Stimulated activated memory B cell treated with anti-CD40 and anti-IgM and Interleukin-4, amounts not matched to agents 10 μg/mL and 1 μg/mL and 100 μg/mL, for 72 hours (primary cell): ENCODE measurements at regions not wholly inside any gene's neighbourhood (a gene's known extent, or its start where the extent isn't known, plus 50 kb on each side); places are given as distances from the start of the nearest gene placed in this dataset.

ENCODE experiments used
- ATAC-seq: fragments of 150-1000 bp; cut with Tn5 transposase; 2 replicates; pipeline ENCODE4 v1.10.0; 2021
- H3K27ac Mint-ChIP-seq: one replicate; pipeline ENCODE4 v1.8.0; 2022; ENCODE audit warnings: mild to moderate bottlenecking, mixed read lengths
- H3K27me3 Mint-ChIP-seq: one replicate; pipeline ENCODE4 v1.8.0; 2022; ENCODE audit warnings: mixed read lengths
- H3K36me3 Mint-ChIP-seq: one replicate; pipeline ENCODE4 v1.8.0; 2022; ENCODE audit warnings: mixed read lengths
- H3K4me1 Mint-ChIP-seq: one replicate; pipeline ENCODE4 v1.8.0; 2022; ENCODE audit warnings: mixed read lengths
- H3K4me3 Mint-ChIP-seq: one replicate; pipeline ENCODE4 v1.8.0; 2022; ENCODE audit warnings: mild to moderate bottlenecking, moderate library complexity, mixed read lengths
- H3K9me3 Mint-ChIP-seq: one replicate; pipeline ENCODE4 v1.8.0; 2022; ENCODE audit warnings: mixed read lengths

GRCh38 chr6:79796197-79796596 lies 151.2 kb downstream of the ELOVL4 start:
- peaks cover 8% of the 10 kb centered on the region for H3K27me3 Mint-ChIP-seq
- ATAC-seq, result no peak
- H3K36me3 Mint-ChIP-seq, result no peaks in the 10 kb centered on the region
- no peak overlapping the region for H3K27ac Mint-ChIP-seq
- no peaks in the 10 kb centered on the region for H3K4me1 Mint-ChIP-seq
- no peak overlapping the region for H3K4me3 Mint-ChIP-seq
- H3K9me3 Mint-ChIP-seq, result no peaks in the 10 kb centered on the region

DNA sequence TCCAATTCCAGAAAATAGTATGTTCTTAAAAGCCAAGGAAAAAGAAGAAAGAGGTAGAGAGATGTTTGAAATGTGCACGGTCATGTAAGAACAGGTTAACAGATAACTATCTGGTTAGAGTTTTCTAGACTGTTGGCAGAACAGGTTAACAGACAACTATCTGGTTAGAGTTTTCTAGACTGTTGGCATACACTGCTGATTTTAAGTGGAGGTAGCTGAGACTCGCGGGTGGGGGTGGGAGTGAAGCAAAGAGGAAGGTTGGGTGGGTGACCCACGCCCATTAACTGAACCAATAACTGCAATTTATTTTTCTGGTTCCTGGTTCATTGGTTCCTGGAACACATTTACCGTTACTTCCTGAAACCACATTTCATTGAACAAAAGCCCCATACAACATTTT lies 157.5 kb downstream of the ELOVL4 start:
- Mint-ChIP-seq H3K4me1 (no peaks in the 10 kb centered on the region), H3K4me3 (no peak overlapping the region), H3K9me3 (no peaks in the 10 kb centered on the region), H3K27ac (no peak overlapping the region), H3K27me3 (no peaks in the 10 kb centered on the region), H3K36me3 (no peaks in the 10 kb centered on the region)
- ATAC-seq, result no peak

DNA sequence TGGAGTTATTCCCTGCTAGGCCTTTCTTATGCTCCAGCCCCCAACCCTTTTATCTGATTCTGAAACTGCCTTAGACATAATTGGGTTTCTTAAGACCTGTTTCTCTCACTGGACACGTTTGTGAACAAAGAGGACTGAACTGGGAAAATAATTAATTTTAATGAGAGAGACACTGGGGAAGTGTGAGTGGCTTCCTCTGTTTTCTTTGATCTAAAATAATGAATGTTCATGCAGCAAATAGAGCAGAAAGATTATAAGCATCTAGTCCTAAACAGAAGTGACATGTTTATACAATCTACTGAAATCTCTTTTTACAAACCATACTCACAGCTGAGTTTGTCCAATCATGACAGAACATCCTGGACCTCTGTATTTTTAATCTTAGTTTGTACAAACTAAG lies 157.6 kb downstream of the SH3BGRL2 start:
- Mint-ChIP-seq H3K27ac (no peak overlapping the region), H3K27me3 (no peaks in the 10 kb centered on the region), H3K9me3 (no peaks in the 10 kb centered on the region), H3K36me3 (no peaks in the 10 kb centered on the region), H3K4me1 (no peaks in the 10 kb centered on the region), H3K4me3 (no peak overlapping the region)
- no peak for ATAC-seq

- ATAC-seq, result no peak
- Mint-ChIP-seq H3K4me1 (no peaks in the 10 kb centered on the region), H3K27ac (no peak overlapping the region), H3K27me3 (no peaks in the 10 kb centered on the region), H3K36me3 (no peaks in the 10 kb centered on the region), H3K9me3 (no peaks in the 10 kb centered on the region), H3K4me3 (no peak overlapping the region)
Observed at GRCh38 chr6:79787626-79788025, 156.5 kb downstream of the SH3BGRL2 start.

GRCh38 chr6:79784395-79784753 lies 153.2 kb downstream of the SH3BGRL2 start:
- no peaks in the 10 kb centered on the region for H3K36me3 Mint-ChIP-seq
- ATAC-seq, result no peak
- no peak overlapping the region for H3K4me3 Mint-ChIP-seq
- no peaks in the 10 kb centered on the region for H3K4me1 Mint-ChIP-seq
- no peaks in the 10 kb centered on the region for H3K27me3 Mint-ChIP-seq
- H3K9me3 Mint-ChIP-seq, result no peaks in the 10 kb centered on the region
- H3K27ac Mint-ChIP-seq, result no peak overlapping the region

- Mint-ChIP-seq H3K27me3 (no peaks in the 10 kb centered on the region), H3K27ac (no peak overlapping the region), H3K4me3 (no peak overlapping the region), H3K9me3 (no peaks in the 10 kb centered on the region), H3K4me1 (no peaks in the 10 kb centered on the region), H3K36me3 (no peaks in the 10 kb centered on the region)
- no peak for ATAC-seq
Observed at GRCh38 chr6:79783670-79784394, 152.7 kb downstream of the SH3BGRL2 start.

DNA sequence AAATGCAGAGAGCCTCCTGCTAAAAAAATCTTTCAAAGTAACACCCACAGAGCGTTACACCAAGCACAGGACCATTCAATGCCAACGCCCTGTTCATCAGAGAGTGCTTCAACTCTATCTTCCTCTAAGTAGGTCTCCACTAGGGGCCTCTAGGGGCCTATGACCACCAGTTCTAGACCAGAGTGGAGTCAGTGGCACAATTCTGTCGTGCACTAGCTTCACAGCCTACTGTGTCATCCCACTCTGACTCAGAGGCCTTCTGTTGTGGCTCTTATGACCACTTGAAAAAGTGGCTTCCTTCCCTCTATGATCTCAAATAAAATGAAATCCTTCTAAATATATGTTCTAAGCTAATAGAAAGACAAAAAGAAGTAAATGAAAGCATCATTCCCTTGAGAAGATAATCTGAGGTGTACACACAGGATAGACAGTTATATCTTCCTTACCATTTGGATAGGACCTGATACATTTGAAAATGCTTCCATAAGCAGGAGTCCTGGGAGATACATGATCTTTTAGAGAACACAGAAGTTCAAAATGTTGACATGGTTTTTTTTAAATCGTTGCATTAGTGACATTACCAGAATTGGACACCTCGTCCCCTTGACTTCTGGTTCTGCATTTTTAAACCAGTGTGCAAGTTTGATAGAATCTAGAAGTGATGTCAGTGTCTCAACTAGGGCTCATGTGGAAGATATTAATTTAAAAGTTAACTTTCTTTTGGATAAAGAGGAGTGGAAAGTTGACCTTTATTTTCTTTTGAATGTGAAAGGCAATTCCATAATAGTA lies 151.9 kb downstream of the SH3BGRL2 start:
- Mint-ChIP-seq H3K4me3 (no peak overlapping the region), H3K27ac (no peak overlapping the region), H3K4me1 (peaks cover 6% of the 10 kb centered on the region), H3K27me3 (no peaks in the 10 kb centered on the region), H3K9me3 (no peaks in the 10 kb centered on the region), H3K36me3 (no peaks in the 10 kb centered on the region)
- ATAC-seq, result no peak

DNA sequence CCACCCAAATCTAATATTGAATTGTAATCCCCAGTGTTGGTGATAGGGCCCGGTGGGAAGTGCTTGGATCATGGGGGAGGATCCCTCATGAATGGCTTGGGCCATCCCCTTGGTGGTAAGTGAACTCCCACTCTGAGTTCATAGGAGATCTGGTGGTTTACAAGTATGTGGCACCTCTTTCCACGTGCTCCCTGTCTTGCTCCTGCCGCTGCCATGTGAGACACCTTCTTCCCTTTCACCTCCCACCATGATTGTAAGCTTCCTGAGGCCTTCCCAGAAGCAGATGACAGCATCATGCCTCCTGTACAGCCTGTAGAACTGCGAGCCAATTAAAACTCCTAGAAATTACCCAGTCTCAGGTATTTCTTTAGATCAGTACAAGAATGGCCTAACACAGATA lies 150.8 kb downstream of the SH3BGRL2 start:
- Mint-ChIP-seq H3K4me1 (peaks cover 14% of the 10 kb centered on the region), H3K27ac (no peak overlapping the region), H3K9me3 (no peaks in the 10 kb centered on the region), H3K36me3 (no peaks in the 10 kb centered on the region), H3K4me3 (no peak overlapping the region), H3K27me3 (no peaks in the 10 kb centered on the region)
- ATAC-seq, result no peak

DNA sequence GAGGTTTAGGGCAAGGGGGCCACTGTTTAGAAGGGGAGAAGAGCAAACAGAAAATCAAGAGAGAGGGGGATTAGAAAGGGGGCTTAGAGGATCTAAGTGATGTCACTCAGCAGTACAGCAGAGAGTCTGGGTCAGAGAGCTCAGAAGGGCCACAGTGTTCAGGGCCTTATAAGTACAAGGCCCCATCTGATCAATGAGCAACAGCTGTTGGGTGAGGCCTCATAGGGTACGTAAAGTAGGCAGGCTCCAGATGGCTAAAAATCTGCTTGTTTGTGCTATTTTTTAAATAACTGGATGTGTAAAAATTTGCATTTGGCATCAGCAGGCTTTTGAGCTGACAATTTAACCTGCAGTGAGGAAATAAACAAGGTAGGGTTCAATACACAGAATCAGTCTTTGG lies 149.8 kb downstream of the SH3BGRL2 start:
- Mint-ChIP-seq H3K27ac (no peak overlapping the region), H3K36me3 (no peaks in the 10 kb centered on the region), H3K4me1 (peaks cover 19% of the 10 kb centered on the region), H3K4me3 (no peak overlapping the region), H3K9me3 (no peaks in the 10 kb centered on the region), H3K27me3 (no peaks in the 10 kb centered on the region)
- no peak for ATAC-seq

DNA sequence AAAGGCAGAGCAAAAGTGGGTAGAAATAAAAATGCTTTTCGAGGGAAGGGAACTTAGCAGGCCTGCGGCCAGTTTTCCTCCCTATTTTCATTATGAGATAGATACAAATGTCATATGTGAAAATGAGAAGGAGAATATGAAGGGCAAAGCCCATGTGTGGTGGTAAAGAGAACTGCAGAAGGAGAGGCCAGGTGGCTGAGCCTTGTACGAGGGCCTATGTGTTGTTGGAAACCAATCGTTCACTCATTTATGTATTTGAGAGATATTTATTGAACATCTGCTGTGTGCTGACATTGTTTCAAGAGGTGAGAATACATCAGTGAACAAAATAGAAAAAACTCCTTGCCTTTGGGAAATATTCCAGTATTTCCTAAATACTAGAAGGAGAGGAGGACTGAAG lies 147.7 kb downstream of the SH3BGRL2 start:
- no peak for ATAC-seq
- H3K9me3 Mint-ChIP-seq, result no peaks in the 10 kb centered on the region

GRCh38 chr6:79777713-79778579 lies 146.8 kb downstream of the SH3BGRL2 start:
- H3K4me1 Mint-ChIP-seq, result peaks cover 19% of the 10 kb centered on the region
- H3K27me3 Mint-ChIP-seq, result no peaks in the 10 kb centered on the region
- peak overlapping the region; percentile 77 for H3K4me3 Mint-ChIP-seq
- H3K36me3 Mint-ChIP-seq, result no peaks in the 10 kb centered on the region
- H3K9me3 Mint-ChIP-seq, result no peaks in the 10 kb centered on the region
- ATAC-seq, result peak; percentile 79
- H3K27ac Mint-ChIP-seq, result peak overlapping the region; percentile 84

More for the DNA sequence above, 147.7 kb downstream of the SH3BGRL2 start:
- no peaks in the 10 kb centered on the region for H3K27me3 Mint-ChIP-seq
- no peak overlapping the region for H3K4me3 Mint-ChIP-seq
- H3K27ac Mint-ChIP-seq, result no peak overlapping the region
- H3K4me1 Mint-ChIP-seq, result peaks cover 19% of the 10 kb centered on the region
- H3K36me3 Mint-ChIP-seq, result no peaks in the 10 kb centered on the region

GRCh38 chr6:79776076-79776475 lies 144.9 kb downstream of the SH3BGRL2 start:
- Mint-ChIP-seq H3K27me3 (no peaks in the 10 kb centered on the region), H3K9me3 (no peaks in the 10 kb centered on the region), H3K36me3 (no peaks in the 10 kb centered on the region), H3K27ac (no peak overlapping the region), H3K4me1 (peaks cover 19% of the 10 kb centered on the region), H3K4me3 (no peak overlapping the region)
- no peak for ATAC-seq

DNA sequence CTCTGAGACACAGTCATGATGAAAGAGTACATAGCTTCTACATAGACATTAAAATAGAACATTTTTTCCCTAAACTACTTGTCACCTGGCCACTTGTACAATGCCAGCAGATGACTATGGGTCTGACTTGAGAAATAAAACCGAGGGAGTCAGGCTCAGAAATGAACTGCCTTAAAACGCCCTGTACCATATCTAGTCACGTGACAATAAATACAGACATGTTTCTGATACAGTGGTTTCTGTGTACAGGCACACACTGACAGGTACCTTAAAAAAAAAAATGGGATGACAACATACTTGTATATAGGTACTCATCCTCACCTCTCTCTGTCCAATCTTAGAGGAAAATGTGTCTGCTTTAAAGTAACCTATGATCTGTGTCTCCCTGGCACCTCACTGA lies 144.1 kb downstream of the SH3BGRL2 start:
- Mint-ChIP-seq H3K27ac (no peak overlapping the region), H3K36me3 (no peaks in the 10 kb centered on the region), H3K27me3 (no peaks in the 10 kb centered on the region), H3K9me3 (no peaks in the 10 kb centered on the region), H3K4me1 (peaks cover 19% of the 10 kb centered on the region), H3K4me3 (no peak overlapping the region)
- ATAC-seq, result no peak

GRCh38 chr6:79764747-79765146 lies 133.6 kb downstream of the SH3BGRL2 start:
- Mint-ChIP-seq H3K27me3 (peaks cover 27% of the 10 kb centered on the region), H3K9me3 (peaks cover 8% of the 10 kb centered on the region), H3K27ac (no peak overlapping the region), H3K36me3 (peaks cover 6% of the 10 kb centered on the region), H3K4me1 (peaks cover 6% of the 10 kb centered on the region), H3K4me3 (no peak overlapping the region)
- ATAC-seq, result no peak

- H3K27ac Mint-ChIP-seq, result no peak overlapping the region
- H3K4me3 Mint-ChIP-seq, result no peak overlapping the region
- peaks cover 6% of the 10 kb centered on the region for H3K4me1 Mint-ChIP-seq
- H3K9me3 Mint-ChIP-seq, result peaks cover 4% of the 10 kb centered on the region
- H3K27me3 Mint-ChIP-seq, result peaks cover 35% of the 10 kb centered on the region
- no peak for ATAC-seq
- H3K36me3 Mint-ChIP-seq, result no peaks in the 10 kb centered on the region
Observed at GRCh38 chr6:79763301-79763700, 132.2 kb downstream of the SH3BGRL2 start.
